ENCODE measurements at regions not wholly inside any gene's neighbourhood (a gene's known extent, or its start where the extent isn't known, plus 50 kb on each side); places are given as distances from the start of the nearest gene placed in this dataset.

DNA sequence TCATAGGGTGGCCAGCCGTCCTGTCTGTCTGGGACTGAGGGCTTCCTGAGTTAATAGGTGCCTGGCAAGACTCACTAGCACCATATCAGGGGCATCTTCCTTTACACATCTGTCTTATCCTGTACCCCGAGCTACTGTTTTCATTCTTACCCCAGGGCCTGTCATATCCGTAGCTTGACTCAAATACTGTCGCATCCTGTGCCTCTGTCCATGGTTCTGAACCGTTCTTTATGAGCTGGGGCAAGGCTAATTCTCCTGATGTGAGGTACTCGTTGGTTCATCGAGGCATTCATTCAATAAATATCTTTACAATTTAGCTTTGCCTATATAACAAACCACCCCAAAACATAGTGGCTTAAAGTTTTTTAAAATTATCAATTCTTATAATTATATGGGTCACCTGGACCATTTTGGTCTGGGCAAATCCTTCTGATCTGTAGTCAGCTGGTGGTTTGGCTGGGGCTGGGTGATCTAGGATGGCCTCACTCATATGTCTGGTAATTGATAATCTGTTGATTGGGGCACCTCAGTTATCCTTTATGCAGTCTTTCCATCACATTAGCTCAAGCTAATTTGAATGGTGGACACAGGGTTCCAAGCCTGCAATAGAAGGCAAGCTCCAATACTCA is 121.2 kb downstream of the TLE3 start:
- TF ChIP-seq TARDBP (IDR thresholded peaks at IDR 0.05) (no peak), FOXK2 (IDR thresholded peaks at IDR 0.05) (no peak), BHLHE40 (IDR thresholded peaks at IDR 0.05; ENCODE audit: borderline replicate concordance) (no peak), NFRKB (IDR thresholded peaks at IDR 0.05) (no peak), ELF4 (IDR thresholded peaks at IDR 0.05) (no peak), ARNT (IDR thresholded peaks at IDR 0.05) (no peak), HDGF (IDR thresholded peaks at IDR 0.05; ENCODE audit: borderline replicate concordance) (no peak), SP1 (IDR thresholded peaks at IDR 0.05) (no peak), SUZ12 (IDR thresholded peaks at IDR 0.05) (no peak), FOXM1 (IDR thresholded peaks at IDR 0.05; ENCODE audit: borderline replicate concordance) (no peak)

Measured in HEK293T (cell line).